GM19438 (cell line): ENCODE measurements at regions not wholly inside any gene's neighbourhood (a gene's known extent, or its start where the extent isn't known, plus 50 kb on each side); places are given as distances from the start of the nearest gene placed in this dataset.

Source experiments
- ATAC-seq: cut with Tn5 transposase; IDR thresholded peaks from one replicate; pipeline ENCODE4 v1.9.1; 2021; ENCODE audit warnings: low read depth; ENCODE audit not compliant: unreplicated experiment

GRCh38 chr12:22882559-22882958 is 257.6 kb downstream of the ETNK1 start:
- ATAC-seq, result no peak

GRCh38 chr12:22893878-22894277 is 268.9 kb downstream of the ETNK1 start:
- no peak for ATAC-seq

- no peak for ATAC-seq
These were observed 274.2 kb downstream of the ETNK1 start for GRCh38 chr12:22899184-22899583.

- no peak for ATAC-seq
These were observed 275.4 kb downstream of the ETNK1 start for GRCh38 chr12:22900401-22900800.

- no peak for ATAC-seq
These were observed 279.5 kb downstream of the ETNK1 start for GRCh38 chr12:22904485-22904884.

- no peak for ATAC-seq
These were observed 291.3 kb downstream of the ETNK1 start for GRCh38 chr12:22916241-22916640.

- no peak for ATAC-seq
These were observed 291.8 kb downstream of the ETNK1 start for GRCh38 chr12:22916815-22917214.

- no peak for ATAC-seq
These were observed 294.9 kb downstream of the ETNK1 start for GRCh38 chr12:22919883-22920282.

- no peak for ATAC-seq
These were observed 298.8 kb downstream of the ETNK1 start for GRCh38 chr12:22923768-22924167.

GRCh38 chr12:22924391-22924790 is 299.4 kb downstream of the ETNK1 start:
- ATAC-seq, result no peak

- no peak for ATAC-seq
These were observed 300.7 kb downstream of the ETNK1 start for GRCh38 chr12:22925623-22926022.

- no peak for ATAC-seq
These were observed 307.5 kb downstream of the ETNK1 start for GRCh38 chr12:22932431-22932830.

- no peak for ATAC-seq
These were observed 310.1 kb downstream of the ETNK1 start for GRCh38 chr12:22935090-22935489.

GRCh38 chr12:22935501-22935900 is 310.5 kb downstream of the ETNK1 start:
- no peak for ATAC-seq

- no peak for ATAC-seq
These were observed 313.4 kb downstream of the ETNK1 start for GRCh38 chr12:22938323-22938722.

- no peak for ATAC-seq
These were observed 326.2 kb downstream of the ETNK1 start for GRCh38 chr12:22951206-22951605.

GRCh38 chr12:22956690-22957089 is 331.7 kb downstream of the ETNK1 start:
- ATAC-seq, result no peak

GRCh38 chr12:22967171-22967570 is 342.2 kb downstream of the ETNK1 start:
- no peak for ATAC-seq

- ATAC-seq, result no peak
These were observed 344.6 kb downstream of the ETNK1 start for GRCh38 chr12:22969521-22969920.

- ATAC-seq, result no peak
These were observed 346.3 kb downstream of the ETNK1 start for GRCh38 chr12:22971247-22971646.

GRCh38 chr12:22971701-22972191 is 346.8 kb downstream of the ETNK1 start:
- no peak for ATAC-seq

- no peak for ATAC-seq
These were observed 349.9 kb downstream of the ETNK1 start for GRCh38 chr12:22974865-22975264.

- ATAC-seq, result no peak
These were observed 354.0 kb downstream of the ETNK1 start for GRCh38 chr12:22978962-22979361.
